H9 (cell line): ENCODE measurements at regions not wholly inside any gene's neighbourhood (a gene's known extent, or its start where the extent isn't known, plus 50 kb on each side); places are given as distances from the start of the nearest gene placed in this dataset.

Experiments
- DNase-seq: peaks from one replicate; pipeline ENCODE4 v3.0.0-alpha.2; 2017
- H2AFZ ChIP-seq: one replicate; pipeline ENCODE4 v1.6.1; 2013; ENCODE audit warnings: mild to moderate bottlenecking, low read length, control low read depth, moderate library complexity
- H2AK5ac ChIP-seq: 2 replicates; pipeline ENCODE4 v1.6.1; 2013; ENCODE audit warnings: low read length, control low read depth, mixed read lengths; ENCODE audit not compliant: insufficient read length
- H2BK120ac ChIP-seq: one replicate; pipeline ENCODE4 v1.6.1; 2013; ENCODE audit warnings: low read depth, mild to moderate bottlenecking, low read length, control low read depth, inconsistent platforms; ENCODE audit not compliant: poor library complexity, severe bottlenecking
- H2BK12ac ChIP-seq: 2 replicates; pipeline ENCODE4 v1.6.1; 2013; ENCODE audit warnings: low read length, control low read depth, mixed read lengths, low read depth; ENCODE audit not compliant: insufficient read length
- H2BK15ac ChIP-seq: 2 replicates; pipeline ENCODE4 v1.6.1; 2013; ENCODE audit warnings: low read depth, low read length, control low read depth
- H2BK20ac ChIP-seq: one replicate; pipeline ENCODE4 v1.6.1; 2013; ENCODE audit warnings: low read depth, mild to moderate bottlenecking, low read length, control low read depth, inconsistent platforms; ENCODE audit not compliant: poor library complexity, severe bottlenecking
- H2BK5ac ChIP-seq: 2 replicates; pipeline ENCODE4 v1.6.1; 2013; ENCODE audit warnings: low read length, control low read depth, mixed read lengths; ENCODE audit not compliant: insufficient read length
- H3K14ac ChIP-seq: 2 replicates; pipeline ENCODE4 v1.6.1; 2013; ENCODE audit warnings: low read length, control low read depth; ENCODE audit not compliant: insufficient read depth
- H3K18ac ChIP-seq: 2 replicates; pipeline ENCODE4 v1.6.1; 2013; ENCODE audit warnings: low read depth, mild to moderate bottlenecking, mixed read lengths, low read length, control low read depth; ENCODE audit not compliant: insufficient read length
- H3K23ac ChIP-seq: 2 replicates; pipeline ENCODE4 v1.6.1; 2013; ENCODE audit warnings: low read length, control low read depth, mixed read lengths, low read depth; ENCODE audit not compliant: insufficient read length
- H3K23me2 ChIP-seq: 2 replicates; pipeline ENCODE4 v1.6.1; 2013; ENCODE audit warnings: low read depth, mild to moderate bottlenecking, mixed read lengths, low read length, control low read depth; ENCODE audit not compliant: insufficient read length, poor library complexity, severe bottlenecking
- H3K27ac ChIP-seq: 2 replicates; pipeline ENCODE4 v1.5.1; 2013; ENCODE audit warnings: low read length, control low read depth, mixed read lengths, low read depth; ENCODE audit not compliant: insufficient read length
- H3K27me3 ChIP-seq: 2 replicates; pipeline ENCODE4 v1.6.1; 2013; ENCODE audit warnings: low read length, control low read depth, inconsistent platforms; ENCODE audit not compliant: insufficient read depth
- H3K4ac ChIP-seq: 2 replicates; pipeline ENCODE4 v1.6.1; 2013; ENCODE audit warnings: low read depth, mild to moderate bottlenecking, control low read depth, inconsistent platforms, low read length, moderate library complexity
- H3K4me1 ChIP-seq: 2 replicates; pipeline ENCODE4 v1.6.1; 2013; ENCODE audit warnings: low read length, control low read depth, inconsistent platforms; ENCODE audit not compliant: insufficient read depth
- H3K4me2 ChIP-seq: 2 replicates; pipeline ENCODE4 v1.6.1; 2013; ENCODE audit warnings: low read length, control low read depth, mixed read lengths; ENCODE audit not compliant: insufficient read length, insufficient read depth
- H3K56ac ChIP-seq: 2 replicates; pipeline ENCODE4 v1.6.1; 2013; ENCODE audit warnings: low read depth, mild to moderate bottlenecking, mixed read lengths, low read length, control low read depth; ENCODE audit not compliant: insufficient read length
- H3K79me1 ChIP-seq: 2 replicates; pipeline ENCODE4 v1.6.1; 2013; ENCODE audit warnings: low read depth, mild to moderate bottlenecking, moderate library complexity, low read length, control low read depth, inconsistent platforms; ENCODE audit not compliant: insufficient read depth, poor library complexity, severe bottlenecking
- H3K79me2 ChIP-seq: 2 replicates; pipeline ENCODE4 v1.6.1; 2013; ENCODE audit warnings: low read length, control low read depth, inconsistent platforms; ENCODE audit not compliant: insufficient read depth
- H3K9ac ChIP-seq: 2 replicates; pipeline ENCODE4 v1.6.1; 2013; ENCODE audit warnings: low read length, control low read depth, mixed read lengths; ENCODE audit not compliant: insufficient read length; ENCODE audit errors: extremely low read depth
- H3K9me3 ChIP-seq: one replicate; pipeline ENCODE4 v1.6.1; 2013; ENCODE audit warnings: low read depth, low read length, inconsistent platforms; ENCODE audit not compliant: control insufficient read depth
- H3T11ph ChIP-seq: one replicate; pipeline ENCODE4 v1.6.1; 2013; ENCODE audit warnings: mild to moderate bottlenecking, low read length, control low read depth, inconsistent platforms
- H4K20me1 ChIP-seq: one replicate; pipeline ENCODE4 v1.6.1; 2013; ENCODE audit not compliant: control insufficient read depth, insufficient read length, insufficient read depth
- H4K5ac ChIP-seq: 2 replicates; pipeline ENCODE4 v1.6.1; 2013; ENCODE audit warnings: low read depth, mild to moderate bottlenecking, mixed read lengths, low read length, control low read depth; ENCODE audit not compliant: insufficient read length
- H4K8ac ChIP-seq: replicated peaks from 2 replicates; pipeline ENCODE4 v1.6.1; 2013; ENCODE audit warnings: low read length, control low read depth, mixed read lengths, low read depth; ENCODE audit not compliant: insufficient read length
- H4K91ac ChIP-seq: 2 replicates; pipeline ENCODE4 v1.6.1; 2013; ENCODE audit warnings: low read depth, mild to moderate bottlenecking, moderate library complexity, mixed read lengths, low read length, control low read depth; ENCODE audit not compliant: insufficient read length
- H3K27ac Mint-ChIP-seq, 3 experiments: 2 replicates in 2 of 3; 3 replicates in 1 of 3; pipeline ENCODE4 v1.8.0; 2020 to 2021; ENCODE audit warnings: mixed read lengths in 3 of 3, mild to moderate bottlenecking in 1 of 3, moderate library complexity in 1 of 3
- H3K27me3 Mint-ChIP-seq: 2 replicates; pipeline ENCODE4 v1.8.0; 2021; ENCODE audit warnings: low read depth, mild to moderate bottlenecking, moderate library complexity, mixed read lengths
- H3K36me3 Mint-ChIP-seq, 3 experiments: 2 replicates in 2 of 3; 3 replicates in 1 of 3; pipeline ENCODE4 v1.8.0; 2020 to 2021; ENCODE audit warnings: low read depth in 3 of 3, mixed read lengths in 3 of 3; ENCODE audit not compliant: insufficient read depth in 1 of 3
- H3K4me1 Mint-ChIP-seq, 2 experiments: 2 replicates each; pipeline ENCODE4 v1.8.0; 2020; ENCODE audit warnings: mixed read lengths in 2 of 2
- H3K4me3 Mint-ChIP-seq, 2 experiments: 2 replicates in 1 of 2; 3 replicates in 1 of 2; pipeline ENCODE4 v1.8.0; 2020 to 2021; ENCODE audit warnings: mild to moderate bottlenecking in 2 of 2, mixed read lengths in 2 of 2, moderate library complexity in 1 of 2
- H3K9me3 Mint-ChIP-seq, 2 experiments: 2 replicates in 1 of 2; 3 replicates in 1 of 2; pipeline ENCODE4 v1.8.0; 2020; ENCODE audit warnings: mild to moderate bottlenecking in 2 of 2, mixed read lengths in 2 of 2, moderate library complexity in 1 of 2
- WGBS: extraction: QIAGEN DNeasy Blood & Tissue Kit; methylation state at CpG from one replicate; pipeline ENCODE4 v1.1.7; 2013; ENCODE audit warnings: missing lambda C conversion rate, low lambda C conversion rate, mixed read lengths; ENCODE audit not compliant: insufficient read length; ENCODE audit errors: extremely low coverage; 5-methylcytosine and 5-hydroxymethylcytosine counted together
- TF ChIP-seq, protein P1 (sequence below): fragments of 200-600 bp; sonication (generic); conservative IDR thresholded peaks from 3 replicates; pipeline ENCODE4 v1.8.0; 2021; ENCODE audit warnings: antibody characterized with exemption, mild to moderate bottlenecking

DNA sequence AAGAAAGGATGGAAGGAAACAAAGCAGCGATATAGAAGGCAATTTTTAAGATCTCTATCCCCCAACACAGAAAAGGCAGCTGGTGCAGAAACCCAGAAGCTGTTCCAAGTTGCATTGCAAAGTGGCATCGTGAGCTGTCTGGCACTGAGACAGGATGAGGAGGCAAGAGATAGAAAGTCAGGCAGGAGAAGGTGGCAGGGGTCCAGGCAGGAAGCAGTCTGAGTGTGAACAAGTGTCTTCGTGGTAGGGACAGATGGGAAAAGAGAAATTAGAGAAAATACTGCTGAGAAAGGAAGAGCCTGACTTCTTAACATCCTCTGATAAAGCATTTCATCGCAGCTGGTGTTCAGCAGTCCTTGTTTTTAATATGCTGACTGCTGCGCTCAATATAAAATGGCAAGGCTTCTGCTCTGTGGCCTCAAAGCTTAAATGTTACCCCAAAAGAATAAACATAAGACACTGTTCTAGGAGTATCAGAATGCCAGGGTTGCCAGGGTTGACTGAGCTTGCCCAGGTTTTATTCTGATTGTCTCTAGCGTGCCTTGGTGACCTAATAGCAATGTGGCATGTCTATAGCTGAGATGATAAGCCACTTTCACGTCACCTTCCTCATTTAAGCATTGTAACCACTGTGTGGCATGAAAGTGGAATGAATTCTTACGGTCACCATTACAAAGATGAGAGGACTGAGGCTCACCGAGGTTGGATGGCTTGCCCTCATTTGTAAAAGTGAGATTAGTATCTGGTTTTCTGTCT lies 397.6 kb downstream of the NUAK1 start:
- Histone ChIP-seq H2BK12ac (no peak overlapping the region), H2AK5ac (no peak overlapping the region), H3K79me2 (no peaks in the 10 kb centered on the region), H3K27ac (no peak overlapping the region), H3K9me3 (no peaks in the 10 kb centered on the region), H2BK15ac (no peak overlapping the region), H3K9ac (no peak overlapping the region), H4K20me1 (no peaks in the 10 kb centered on the region), H3K79me1 (no peaks in the 10 kb centered on the region), H4K8ac (no peak overlapping the region), H3K4ac (no peak overlapping the region), H2BK120ac (no peak overlapping the region), H2AFZ (no peak overlapping the region), H3K56ac (no peak overlapping the region), H3K23me2 (no peaks in the 10 kb centered on the region), H2BK20ac (no peak overlapping the region), H3K4me2 (no peak overlapping the region), H3K14ac (no peak overlapping the region), H3T11ph (no peak overlapping the region), H3K18ac (no peak overlapping the region), H4K91ac (no peak overlapping the region), H3K4me1 (peaks cover 20% of the 10 kb centered on the region), H4K5ac (no peak overlapping the region), H2BK5ac (no peak overlapping the region), H3K23ac (no peak overlapping the region), H3K27me3 (no peaks in the 10 kb centered on the region)
- no peaks in the 10 kb centered on the region for H3K36me3 Mint-ChIP-seq
- TF ChIP-seq, protein P1, sequence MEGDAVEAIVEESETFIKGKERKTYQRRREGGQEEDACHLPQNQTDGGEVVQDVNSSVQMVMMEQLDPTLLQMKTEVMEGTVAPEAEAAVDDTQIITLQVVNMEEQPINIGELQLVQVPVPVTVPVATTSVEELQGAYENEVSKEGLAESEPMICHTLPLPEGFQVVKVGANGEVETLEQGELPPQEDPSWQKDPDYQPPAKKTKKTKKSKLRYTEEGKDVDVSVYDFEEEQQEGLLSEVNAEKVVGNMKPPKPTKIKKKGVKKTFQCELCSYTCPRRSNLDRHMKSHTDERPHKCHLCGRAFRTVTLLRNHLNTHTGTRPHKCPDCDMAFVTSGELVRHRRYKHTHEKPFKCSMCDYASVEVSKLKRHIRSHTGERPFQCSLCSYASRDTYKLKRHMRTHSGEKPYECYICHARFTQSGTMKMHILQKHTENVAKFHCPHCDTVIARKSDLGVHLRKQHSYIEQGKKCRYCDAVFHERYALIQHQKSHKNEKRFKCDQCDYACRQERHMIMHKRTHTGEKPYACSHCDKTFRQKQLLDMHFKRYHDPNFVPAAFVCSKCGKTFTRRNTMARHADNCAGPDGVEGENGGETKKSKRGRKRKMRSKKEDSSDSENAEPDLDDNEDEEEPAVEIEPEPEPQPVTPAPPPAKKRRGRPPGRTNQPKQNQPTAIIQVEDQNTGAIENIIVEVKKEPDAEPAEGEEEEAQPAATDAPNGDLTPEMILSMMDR: no peak
- no CpG with 5 or more reads among the region's 9 CpGs for WGBS
- H3K4me3 Mint-ChIP-seq: no peak overlapping the region
- H3K4me1 Mint-ChIP-seq: peaks cover 37 to 38% of the 10 kb centered on the region in 2 experiments
- peaks cover 4% of the 10 kb centered on the region for H3K27me3 Mint-ChIP-seq
- H3K27ac Mint-ChIP-seq: no peak overlapping the region
- DNase-seq: no peak
- H3K9me3 Mint-ChIP-seq: no peaks in the 10 kb centered on the region
